Smooth muscle cell (in vitro differentiated cells): ENCODE measurements at regions not wholly inside any gene's neighbourhood (a gene's known extent, or its start where the extent isn't known, plus 50 kb on each side); places are given as distances from the start of the nearest gene placed in this dataset.

Experiments
- DNase-seq: peaks from one replicate; lab custom pipeline; 2025; ENCODE audit not compliant: unreplicated experiment; lab: John Stamatoyannopoulos, UW
- H2AFZ ChIP-seq: fragments of 200-600 bp; sonication (generic); 2 replicates; pipeline ENCODE4 v1.6.0; 2016; ENCODE audit warnings: antibody characterized with exemption, low read depth, mild to moderate bottlenecking
- H3F3A ChIP-seq: fragments of 200-600 bp; sonication (generic); 2 replicates; pipeline ENCODE4 v1.6.0; 2017; ENCODE audit warnings: antibody characterized with exemption, low read depth
- H3K27ac ChIP-seq: fragments of 200-600 bp; sonication (generic); 2 replicates; pipeline ENCODE4 v1.5.1; 2016; ENCODE audit warnings: low read depth, mild to moderate bottlenecking
- H3K27me3 ChIP-seq: fragments of 200-600 bp; sonication (generic); 2 replicates; pipeline ENCODE4 v1.6.1; 2016; ENCODE audit warnings: low read depth, mild to moderate bottlenecking
- H3K36me3 ChIP-seq: fragments of 200-600 bp; sonication (generic); 2 replicates; pipeline ENCODE4 v1.5.1; 2016; ENCODE audit warnings: low read depth
- H3K4me1 ChIP-seq: fragments of 200-600 bp; sonication (generic); 2 replicates; pipeline ENCODE4 v1.5.1; 2016; ENCODE audit warnings: low read depth
- H3K4me2 ChIP-seq: fragments of 200-600 bp; sonication (generic); 2 replicates; pipeline ENCODE4 v1.6.0; 2016; ENCODE audit warnings: mild to moderate bottlenecking
- H3K4me3 ChIP-seq: fragments of 200-600 bp; sonication (generic); 2 replicates; pipeline ENCODE4 v1.5.1; 2016; ENCODE audit warnings: mild to moderate bottlenecking
- H3K79me2 ChIP-seq: fragments of 200-600 bp; sonication (generic); 2 replicates; pipeline ENCODE4 v1.6.0; 2016; ENCODE audit warnings: low read depth, mild to moderate bottlenecking
- H3K9ac ChIP-seq: fragments of 200-600 bp; sonication (generic); 2 replicates; pipeline ENCODE4 v1.6.0; 2016; ENCODE audit warnings: low read depth
- H3K9me3 ChIP-seq: fragments of 200-600 bp; sonication (generic); replicated peaks from 2 replicates; pipeline ENCODE4 v1.5.1; 2016; ENCODE audit warnings: low read depth
- H4K20me1 ChIP-seq: fragments of 200-600 bp; sonication (generic); 2 replicates; pipeline ENCODE4 v1.6.0; 2016; ENCODE audit warnings: low read depth
- WGBS: methylation state at CpG from one replicate; pipeline ENCODE4 v1.1.7; 2016; ENCODE audit warnings: low lambda C conversion rate; 5-methylcytosine and 5-hydroxymethylcytosine counted together
- TF ChIP-seq, protein P1 (sequence below): fragments of 200-600 bp; sonication (generic); IDR thresholded peaks from 2 replicates; pipeline ENCODE4 v1.5.1; 2017; ENCODE audit warnings: borderline replicate concordance, mild to moderate bottlenecking, antibody characterized with exemption; ENCODE audit not compliant: insufficient read depth, poor library complexity, severe bottlenecking

DNA sequence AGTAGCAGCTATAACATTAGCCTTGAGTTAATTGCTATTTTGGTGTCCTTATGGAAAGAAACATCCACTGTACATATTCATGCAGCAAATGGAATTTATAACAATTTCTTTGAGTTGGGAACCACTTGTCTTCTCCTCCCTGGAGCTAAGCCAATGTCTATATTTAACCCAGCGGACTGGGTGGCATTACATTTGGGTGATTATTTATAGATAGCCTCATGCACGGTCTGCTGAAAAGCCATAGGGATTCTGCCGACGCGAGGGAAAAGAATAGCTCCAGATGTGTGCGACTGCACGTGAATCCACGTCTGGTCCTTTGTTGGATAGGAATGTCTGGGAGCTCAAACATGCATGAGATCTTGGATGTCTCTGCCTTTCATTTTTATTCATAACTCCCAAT is 157.5 kb upstream of the BRINP1 start:
- no peaks in the 10 kb centered on the region for H3K9me3 ChIP-seq
- H3K4me3 ChIP-seq: no peak overlapping the region
- no peak for DNase-seq
- TF ChIP-seq, protein P1, sequence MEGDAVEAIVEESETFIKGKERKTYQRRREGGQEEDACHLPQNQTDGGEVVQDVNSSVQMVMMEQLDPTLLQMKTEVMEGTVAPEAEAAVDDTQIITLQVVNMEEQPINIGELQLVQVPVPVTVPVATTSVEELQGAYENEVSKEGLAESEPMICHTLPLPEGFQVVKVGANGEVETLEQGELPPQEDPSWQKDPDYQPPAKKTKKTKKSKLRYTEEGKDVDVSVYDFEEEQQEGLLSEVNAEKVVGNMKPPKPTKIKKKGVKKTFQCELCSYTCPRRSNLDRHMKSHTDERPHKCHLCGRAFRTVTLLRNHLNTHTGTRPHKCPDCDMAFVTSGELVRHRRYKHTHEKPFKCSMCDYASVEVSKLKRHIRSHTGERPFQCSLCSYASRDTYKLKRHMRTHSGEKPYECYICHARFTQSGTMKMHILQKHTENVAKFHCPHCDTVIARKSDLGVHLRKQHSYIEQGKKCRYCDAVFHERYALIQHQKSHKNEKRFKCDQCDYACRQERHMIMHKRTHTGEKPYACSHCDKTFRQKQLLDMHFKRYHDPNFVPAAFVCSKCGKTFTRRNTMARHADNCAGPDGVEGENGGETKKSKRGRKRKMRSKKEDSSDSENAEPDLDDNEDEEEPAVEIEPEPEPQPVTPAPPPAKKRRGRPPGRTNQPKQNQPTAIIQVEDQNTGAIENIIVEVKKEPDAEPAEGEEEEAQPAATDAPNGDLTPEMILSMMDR: no peak
- no peaks in the 10 kb centered on the region for H4K20me1 ChIP-seq
- peaks cover 28% of the 10 kb centered on the region for H3K27me3 ChIP-seq
- H2AFZ ChIP-seq: no peak overlapping the region
- H3F3A ChIP-seq: no peaks in the 10 kb centered on the region
- no peak overlapping the region for H3K9ac ChIP-seq
- no peaks in the 10 kb centered on the region for H3K4me1 ChIP-seq
- H3K79me2 ChIP-seq: no peaks in the 10 kb centered on the region
- WGBS: 90% methylated on average over 8 of the region's 8 CpGs
- no peak overlapping the region for H3K27ac ChIP-seq
- H3K36me3 ChIP-seq: no peaks in the 10 kb centered on the region
- no peak overlapping the region for H3K4me2 ChIP-seq

DNA sequence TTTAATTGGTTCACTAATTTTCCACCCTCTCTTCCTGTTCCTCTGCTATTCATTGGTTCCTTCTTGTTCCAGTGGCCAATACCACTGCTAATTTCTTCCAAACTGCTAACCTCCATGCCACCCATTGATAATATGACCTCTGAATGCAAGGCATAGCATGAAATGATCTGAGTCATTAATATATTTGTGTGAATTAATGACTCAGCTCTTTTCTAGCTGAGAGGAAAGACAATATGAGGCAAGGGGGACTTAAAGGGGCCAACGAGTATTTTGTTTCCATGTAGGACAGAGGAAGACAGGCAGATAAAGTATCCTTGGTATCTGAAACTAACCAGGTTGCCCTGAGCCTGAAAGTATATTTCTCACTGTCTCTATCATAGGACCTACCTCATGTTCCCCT is 154.3 kb upstream of the BRINP1 start:
- Histone ChIP-seq H3K4me3 (no peak overlapping the region), H3K4me2 (no peak overlapping the region), H3K9me3 (no peaks in the 10 kb centered on the region), H3K4me1 (no peaks in the 10 kb centered on the region), H4K20me1 (no peaks in the 10 kb centered on the region), H3K27ac (no peak overlapping the region), H3K9ac (no peak overlapping the region), H3K27me3 (peaks cover 11% of the 10 kb centered on the region), H3F3A (no peaks in the 10 kb centered on the region), H3K79me2 (no peaks in the 10 kb centered on the region), H3K36me3 (no peaks in the 10 kb centered on the region), H2AFZ (no peak overlapping the region)
- TF ChIP-seq, protein P1: no peak
- DNase-seq: no peak
- 88% methylated on average over 1 of the region's 1 CpG for WGBS

DNA sequence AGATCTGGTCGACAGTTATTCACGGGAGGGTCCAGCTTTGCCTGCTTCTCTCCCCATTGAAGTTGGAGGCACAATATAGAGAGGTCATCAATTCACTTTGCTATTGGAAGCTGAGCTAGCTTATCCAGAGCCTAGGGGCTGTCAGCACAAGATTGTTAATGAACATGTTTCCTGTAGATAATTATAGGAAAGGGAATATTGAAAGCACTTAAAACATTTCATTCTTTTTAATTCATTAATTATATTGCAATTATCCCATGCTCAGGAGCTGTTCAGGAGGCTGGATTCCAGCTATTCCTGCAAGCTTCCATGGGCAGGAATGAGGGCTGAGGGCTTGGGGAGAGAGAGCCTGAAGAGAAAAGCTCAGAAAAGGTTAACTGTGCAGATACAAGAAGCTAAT is 153.1 kb upstream of the BRINP1 start:
- Histone ChIP-seq H3K27me3 (peaks cover 4% of the 10 kb centered on the region), H3K36me3 (no peaks in the 10 kb centered on the region)
- TF ChIP-seq, protein P1: no peak

DNA sequence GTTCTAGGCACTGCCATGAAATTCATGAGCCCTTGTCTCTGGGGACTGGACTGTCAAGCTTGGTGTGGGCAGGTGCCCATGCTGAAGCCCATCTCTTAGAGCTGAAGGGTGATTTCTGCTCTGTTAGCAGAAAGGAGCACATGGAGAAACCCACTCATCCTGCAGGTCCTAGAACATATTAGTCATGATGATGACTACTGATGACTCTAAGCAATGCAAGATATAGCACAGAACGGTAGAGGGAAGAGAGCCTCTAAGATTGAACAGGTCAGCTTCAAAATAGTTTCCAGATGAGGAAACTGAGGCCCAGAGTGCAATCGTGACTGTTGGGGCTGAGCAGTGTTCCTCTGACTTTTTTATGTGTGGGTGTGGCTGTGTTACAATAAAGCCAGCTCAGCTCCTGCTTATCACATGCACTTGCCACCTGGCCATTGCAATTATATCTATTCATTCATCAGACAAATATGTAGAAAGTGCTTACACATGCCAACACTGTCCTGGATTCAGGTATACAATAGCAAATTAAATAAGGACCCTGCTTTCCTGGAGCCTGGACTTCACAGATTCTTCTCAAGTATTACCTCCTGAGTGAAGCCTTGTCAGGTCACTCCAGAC is 140.2 kb upstream of the BRINP1 start:
- no peaks in the 10 kb centered on the region for H3K4me1 ChIP-seq
- H4K20me1 ChIP-seq: no peaks in the 10 kb centered on the region
- no peaks in the 10 kb centered on the region for H3F3A ChIP-seq
- no peaks in the 10 kb centered on the region for H3K79me2 ChIP-seq
- no peaks in the 10 kb centered on the region for H3K36me3 ChIP-seq
- H2AFZ ChIP-seq: no peak overlapping the region
- no peak overlapping the region for H3K9ac ChIP-seq
- no peak for DNase-seq
- no peak overlapping the region for H3K4me2 ChIP-seq
- TF ChIP-seq, protein P1: no peak
- H3K4me3 ChIP-seq: no peak overlapping the region
- H3K27ac ChIP-seq: no peak overlapping the region
- WGBS: 69% methylated on average over 2 of the region's 2 CpGs
- H3K27me3 ChIP-seq: peaks cover 15% of the 10 kb centered on the region
- no peaks in the 10 kb centered on the region for H3K9me3 ChIP-seq

More for the DNA sequence above, 153.1 kb upstream of the BRINP1 start:
- no peak overlapping the region for H3K4me2 ChIP-seq
- H3K4me3 ChIP-seq: no peak overlapping the region
- H4K20me1 ChIP-seq: no peaks in the 10 kb centered on the region
- 90% methylated on average over 2 of the region's 2 CpGs for WGBS
- no peaks in the 10 kb centered on the region for H3K4me1 ChIP-seq
- no peak overlapping the region for H2AFZ ChIP-seq
- no peaks in the 10 kb centered on the region for H3F3A ChIP-seq
- H3K79me2 ChIP-seq: no peaks in the 10 kb centered on the region
- no peak overlapping the region for H3K9ac ChIP-seq
- no peaks in the 10 kb centered on the region for H3K9me3 ChIP-seq
- DNase-seq: no peak
- H3K27ac ChIP-seq: no peak overlapping the region
